Neural cell (in vitro differentiated cells): ENCODE measurements at regions not wholly inside any gene's neighbourhood (a gene's known extent, or its start where the extent isn't known, plus 50 kb on each side); places are given as distances from the start of the nearest gene placed in this dataset.

Experiments
- H2AFZ ChIP-seq: fragments of 200-600, 300-800 bp; sonication (generic), shearing (Covaris generic); 2 replicates; pipeline ENCODE4 v1.6.0; 2014; ENCODE audit warnings: low read depth, mild to moderate bottlenecking, antibody characterized with exemption, low read length, moderate library complexity
- H3F3A ChIP-seq: fragments of 200-600 bp; shearing (Covaris generic); 2 replicates; pipeline ENCODE4 v1.6.1; 2016; ENCODE audit warnings: mild to moderate bottlenecking, moderate library complexity, mixed read lengths, antibody characterized with exemption, low read length; ENCODE audit not compliant: insufficient read depth, poor library complexity, severe bottlenecking
- H3K27ac ChIP-seq: fragments of 200-600, 300-800 bp; sonication (generic), shearing (Covaris generic); 2 replicates; pipeline ENCODE4 v1.5.1; 2014; ENCODE audit warnings: mild to moderate bottlenecking, low read length, moderate library complexity
- H3K27me3 ChIP-seq: fragments of 300-800, 200-600 bp; sonication (generic), shearing (Covaris generic); 2 replicates; pipeline ENCODE4 v1.6.0; 2014; ENCODE audit warnings: mild to moderate bottlenecking, low read depth, low read length, moderate library complexity; ENCODE audit not compliant: insufficient read depth
- H3K36me3 ChIP-seq: fragments of 300-800, 200-600 bp; sonication (generic), shearing (Covaris generic); 2 replicates; pipeline ENCODE4 v1.5.1; 2014; ENCODE audit warnings: mild to moderate bottlenecking, antibody characterized with exemption, low read length, moderate library complexity; ENCODE audit not compliant: insufficient read depth
- H3K4me2 ChIP-seq: fragments of 300-800, 200-600 bp; sonication (generic), shearing (Covaris generic); 2 replicates; pipeline ENCODE4 v1.6.0; 2014; ENCODE audit warnings: mild to moderate bottlenecking, low read length
- H3K4me3 ChIP-seq: fragments of 300-800, 200-600 bp; sonication (generic), shearing (Covaris generic); 2 replicates; pipeline ENCODE4 v1.5.1; 2014; ENCODE audit warnings: mild to moderate bottlenecking, low read length, moderate library complexity
- H3K79me2 ChIP-seq: fragments of 200-600 bp; shearing (Covaris generic); replicated peaks from 2 replicates; pipeline ENCODE4 v1.6.0; 2014; ENCODE audit warnings: mild to moderate bottlenecking, low read length, moderate library complexity; ENCODE audit not compliant: insufficient read depth
- H3K9ac ChIP-seq: fragments of 300-800, 200-600 bp; sonication (generic), shearing (Covaris generic); 2 replicates; pipeline ENCODE4 v1.6.1; 2016; ENCODE audit warnings: mild to moderate bottlenecking, low read length, mixed read lengths
- H3K9me2 ChIP-seq: fragments of 200-600 bp; shearing (Covaris generic); 2 replicates; pipeline ENCODE4 v1.6.1; 2016; ENCODE audit warnings: mild to moderate bottlenecking, low read length, mixed read lengths; ENCODE audit not compliant: insufficient read depth
- H3K9me3 ChIP-seq: fragments of 200-600, 300-800 bp; sonication (generic), shearing (Covaris generic); 2 replicates; pipeline ENCODE4 v1.6.1; 2016; ENCODE audit warnings: mild to moderate bottlenecking, mixed run types, low read length, moderate library complexity, mixed read lengths
- H4K20me1 ChIP-seq: fragments of 200-600 bp; shearing (Covaris generic); 2 replicates; pipeline ENCODE4 v1.6.1; 2016; ENCODE audit warnings: mild to moderate bottlenecking, mixed run types; ENCODE audit not compliant: insufficient read depth
- EP300 ChIP-seq: fragments of 450-650 bp; conservative IDR thresholded peaks from 2 replicates; pipeline ENCODE4 v1.6.1; 2014; ENCODE audit warnings: antibody characterized with exemption, mild to moderate bottlenecking, moderate library complexity; ENCODE audit not compliant: poor library complexity, severe bottlenecking
- EZH2 ChIP-seq: fragments of 200-600, 300-800 bp; shearing (Covaris generic), sonication (generic); IDR thresholded peaks from 2 replicates; pipeline ENCODE4 v1.6.1; 2014; ENCODE audit warnings: antibody characterized with exemption, low read length, borderline replicate concordance, mild to moderate bottlenecking; ENCODE audit not compliant: insufficient read depth, poor library complexity, severe bottlenecking
- MXI1 ChIP-seq: fragments of 450-650 bp; conservative IDR thresholded peaks from 2 replicates; pipeline ENCODE4 v1.6.1; 2014; ENCODE audit warnings: antibody characterized with exemption, mild to moderate bottlenecking; ENCODE audit not compliant: poor library complexity, severe bottlenecking
- POLR2AphosphoS5 ChIP-seq: IDR thresholded peaks from 2 replicates; pipeline ENCODE4 v1.6.1; 2012
- RAD21 ChIP-seq: fragments of 450-650 bp; conservative IDR thresholded peaks from 2 replicates; pipeline ENCODE4 v1.6.1; 2014; ENCODE audit warnings: antibody characterized with exemption, mild to moderate bottlenecking, moderate library complexity
- SMC3 ChIP-seq: fragments of 450-650 bp; conservative IDR thresholded peaks from 2 replicates; pipeline ENCODE4 v1.6.1; 2014; ENCODE audit warnings: antibody characterized with exemption, mild to moderate bottlenecking, moderate library complexity; ENCODE audit not compliant: poor library complexity
- TAF1 ChIP-seq: IDR thresholded peaks from 2 replicates; pipeline ENCODE4 v1.6.1; 2012; ENCODE audit warnings: low read depth
- TF ChIP-seq, protein P1 (sequence below): fragments of 450-650 bp; IDR thresholded peaks from 2 replicates; pipeline ENCODE4 v1.5.1; 2014; ENCODE audit warnings: antibody characterized with exemption, mild to moderate bottlenecking, moderate library complexity; ENCODE audit not compliant: poor library complexity, severe bottlenecking
- TF ChIP-seq, protein P2 (sequence below): IDR thresholded peaks from 2 replicates; pipeline ENCODE4 v1.6.1; 2012; ENCODE audit warnings: borderline replicate concordance

DNA sequence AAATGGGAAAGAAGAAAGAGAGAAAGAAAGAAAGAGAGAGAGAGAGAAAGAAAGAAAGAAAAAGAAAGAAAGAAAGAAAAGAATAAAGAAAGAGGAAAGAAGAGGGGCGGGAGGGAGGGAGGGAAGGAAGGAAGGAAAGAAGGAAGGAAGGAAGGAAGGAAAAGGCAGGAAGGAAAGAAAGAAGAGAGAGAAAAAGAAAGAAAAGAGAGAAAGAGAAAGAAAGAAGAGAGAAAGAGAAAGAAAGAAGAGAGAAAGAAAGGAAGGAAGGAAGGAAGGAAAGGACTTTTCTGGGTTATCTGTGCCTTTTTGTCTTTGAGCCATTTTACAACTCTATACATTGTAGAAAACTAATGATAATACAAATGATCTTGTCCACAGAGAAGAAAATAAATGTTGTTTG lies 136.6 kb upstream of the SMAD3 start:
- Histone ChIP-seq H3F3A (no peaks in the 10 kb centered on the region), H3K9ac (no peak overlapping the region), H3K27me3 (no peaks in the 10 kb centered on the region), H3K27ac (no peak overlapping the region), H3K36me3 (no peaks in the 10 kb centered on the region), H3K9me2 (no peaks in the 10 kb centered on the region), H2AFZ (no peak overlapping the region), H3K4me2 (no peak overlapping the region), H3K4me3 (no peak overlapping the region), H3K79me2 (no peaks in the 10 kb centered on the region), H4K20me1 (no peaks in the 10 kb centered on the region), H3K9me3 (no peaks in the 10 kb centered on the region)
- TF ChIP-seq MXI1 (no peak), TAF1 (no peak), POLR2AphosphoS5 (no peak), SMC3 (no peak), EP300 (no peak), EZH2 (no peak), RAD21 (no peak)
- TF ChIP-seq, protein P1, sequence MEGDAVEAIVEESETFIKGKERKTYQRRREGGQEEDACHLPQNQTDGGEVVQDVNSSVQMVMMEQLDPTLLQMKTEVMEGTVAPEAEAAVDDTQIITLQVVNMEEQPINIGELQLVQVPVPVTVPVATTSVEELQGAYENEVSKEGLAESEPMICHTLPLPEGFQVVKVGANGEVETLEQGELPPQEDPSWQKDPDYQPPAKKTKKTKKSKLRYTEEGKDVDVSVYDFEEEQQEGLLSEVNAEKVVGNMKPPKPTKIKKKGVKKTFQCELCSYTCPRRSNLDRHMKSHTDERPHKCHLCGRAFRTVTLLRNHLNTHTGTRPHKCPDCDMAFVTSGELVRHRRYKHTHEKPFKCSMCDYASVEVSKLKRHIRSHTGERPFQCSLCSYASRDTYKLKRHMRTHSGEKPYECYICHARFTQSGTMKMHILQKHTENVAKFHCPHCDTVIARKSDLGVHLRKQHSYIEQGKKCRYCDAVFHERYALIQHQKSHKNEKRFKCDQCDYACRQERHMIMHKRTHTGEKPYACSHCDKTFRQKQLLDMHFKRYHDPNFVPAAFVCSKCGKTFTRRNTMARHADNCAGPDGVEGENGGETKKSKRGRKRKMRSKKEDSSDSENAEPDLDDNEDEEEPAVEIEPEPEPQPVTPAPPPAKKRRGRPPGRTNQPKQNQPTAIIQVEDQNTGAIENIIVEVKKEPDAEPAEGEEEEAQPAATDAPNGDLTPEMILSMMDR, result no peak
- TF ChIP-seq, protein P2, sequence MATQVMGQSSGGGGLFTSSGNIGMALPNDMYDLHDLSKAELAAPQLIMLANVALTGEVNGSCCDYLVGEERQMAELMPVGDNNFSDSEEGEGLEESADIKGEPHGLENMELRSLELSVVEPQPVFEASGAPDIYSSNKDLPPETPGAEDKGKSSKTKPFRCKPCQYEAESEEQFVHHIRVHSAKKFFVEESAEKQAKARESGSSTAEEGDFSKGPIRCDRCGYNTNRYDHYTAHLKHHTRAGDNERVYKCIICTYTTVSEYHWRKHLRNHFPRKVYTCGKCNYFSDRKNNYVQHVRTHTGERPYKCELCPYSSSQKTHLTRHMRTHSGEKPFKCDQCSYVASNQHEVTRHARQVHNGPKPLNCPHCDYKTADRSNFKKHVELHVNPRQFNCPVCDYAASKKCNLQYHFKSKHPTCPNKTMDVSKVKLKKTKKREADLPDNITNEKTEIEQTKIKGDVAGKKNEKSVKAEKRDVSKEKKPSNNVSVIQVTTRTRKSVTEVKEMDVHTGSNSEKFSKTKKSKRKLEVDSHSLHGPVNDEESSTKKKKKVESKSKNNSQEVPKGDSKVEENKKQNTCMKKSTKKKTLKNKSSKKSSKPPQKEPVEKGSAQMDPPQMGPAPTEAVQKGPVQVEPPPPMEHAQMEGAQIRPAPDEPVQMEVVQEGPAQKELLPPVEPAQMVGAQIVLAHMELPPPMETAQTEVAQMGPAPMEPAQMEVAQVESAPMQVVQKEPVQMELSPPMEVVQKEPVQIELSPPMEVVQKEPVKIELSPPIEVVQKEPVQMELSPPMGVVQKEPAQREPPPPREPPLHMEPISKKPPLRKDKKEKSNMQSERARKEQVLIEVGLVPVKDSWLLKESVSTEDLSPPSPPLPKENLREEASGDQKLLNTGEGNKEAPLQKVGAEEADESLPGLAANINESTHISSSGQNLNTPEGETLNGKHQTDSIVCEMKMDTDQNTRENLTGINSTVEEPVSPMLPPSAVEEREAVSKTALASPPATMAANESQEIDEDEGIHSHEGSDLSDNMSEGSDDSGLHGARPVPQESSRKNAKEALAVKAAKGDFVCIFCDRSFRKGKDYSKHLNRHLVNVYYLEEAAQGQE, result no peak

DNA sequence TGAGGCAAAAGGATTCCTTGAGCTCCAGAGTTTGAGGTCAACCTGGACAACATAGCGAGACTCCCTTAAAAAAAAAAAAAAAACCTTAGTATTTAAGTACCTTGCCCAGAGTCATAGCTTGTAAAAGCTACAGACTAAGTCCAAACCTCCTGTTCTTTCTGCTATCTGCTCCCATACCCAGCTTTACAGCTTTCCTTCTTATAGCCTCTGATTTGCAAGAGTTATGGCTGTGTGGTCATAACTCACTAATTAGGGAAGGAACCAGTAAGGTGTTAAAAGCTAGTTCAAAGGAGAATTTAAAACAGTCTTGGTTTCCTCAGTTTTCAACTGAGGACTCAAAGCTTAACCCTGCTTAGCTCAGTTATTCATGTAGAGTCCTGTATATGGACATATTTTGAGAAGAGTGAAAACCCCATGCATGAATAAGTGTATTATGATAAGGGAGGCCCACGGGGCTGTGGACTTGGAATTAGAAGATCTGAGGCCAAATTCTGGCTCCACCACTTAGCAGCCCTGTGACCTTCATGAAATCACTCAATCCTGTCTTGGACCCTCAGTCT lies 135.5 kb upstream of the SMAD3 start:
- Histone ChIP-seq H3K36me3 (no peaks in the 10 kb centered on the region), H3F3A (no peaks in the 10 kb centered on the region), H3K9ac (no peak overlapping the region), H3K27ac (no peak overlapping the region), H3K9me2 (no peaks in the 10 kb centered on the region), H3K27me3 (no peaks in the 10 kb centered on the region), H3K4me2 (no peak overlapping the region), H3K9me3 (no peaks in the 10 kb centered on the region), H3K4me3 (no peak overlapping the region), H4K20me1 (no peaks in the 10 kb centered on the region), H3K79me2 (no peaks in the 10 kb centered on the region), H2AFZ (no peak overlapping the region)
- TF ChIP-seq SMC3 (no peak), POLR2AphosphoS5 (no peak), EP300 (no peak), EZH2 (no peak), MXI1 (no peak), TAF1 (no peak), RAD21 (no peak)
- TF ChIP-seq, protein P2, result no peak
- TF ChIP-seq, protein P1, result no peak
